ENCODE measurements at regions not wholly inside any gene's neighbourhood (a gene's known extent, or its start where the extent isn't known, plus 50 kb on each side); places are given as distances from the start of the nearest gene placed in this dataset.

DNA sequence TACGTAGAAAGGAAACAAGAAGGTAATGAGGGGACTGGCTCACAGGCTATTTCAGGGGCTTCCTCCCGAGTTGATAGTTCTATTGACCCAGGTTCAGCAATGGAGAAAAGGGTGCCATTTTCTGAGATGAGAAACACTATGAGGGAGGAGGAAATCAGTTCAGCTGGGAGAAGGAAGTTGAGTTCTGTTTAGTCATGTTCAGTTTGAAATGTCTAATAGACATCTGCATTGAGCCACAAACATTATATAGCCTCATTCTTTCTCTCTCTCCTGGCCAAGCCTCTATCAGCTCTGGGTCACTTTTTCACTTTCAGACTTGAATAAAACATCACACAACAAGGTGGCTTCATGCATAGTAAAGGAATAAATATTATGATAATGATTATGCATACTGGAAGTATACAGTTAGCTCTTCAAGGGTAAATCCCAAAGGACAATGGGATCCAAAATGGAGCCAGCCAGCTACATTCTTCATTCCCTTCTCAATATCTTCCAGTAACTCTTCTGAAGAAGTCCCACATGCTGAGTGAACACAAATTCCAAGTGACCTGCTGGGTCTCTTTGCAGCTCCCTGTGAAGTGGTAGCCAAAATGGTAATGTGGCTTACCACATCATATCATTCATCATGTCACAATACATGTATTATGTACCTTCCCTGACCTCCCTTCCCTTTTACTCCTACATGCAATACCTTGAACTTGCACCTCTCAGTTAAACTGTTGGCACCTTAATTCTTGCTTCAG lies 80.9 kb upstream of the CD44 start:
- no peak for TF ChIP-seq USF1 (IDR thresholded peaks at IDR 0.05)
- TF ChIP-seq YY1 (IDR thresholded peaks at IDR 0.05; ENCODE audit: low read depth), result no peak
- no peak for TF ChIP-seq TCF12 (IDR thresholded peaks at IDR 0.05; ENCODE audit: low read depth)
- TF ChIP-seq EP300 (IDR thresholded peaks at IDR 0.05; ENCODE audit: borderline replicate concordance), result no peak
- no peak for TF ChIP-seq CEBPB (IDR thresholded peaks at IDR 0.05)
- no peak for TF ChIP-seq REST (IDR thresholded peaks at IDR 0.05; ENCODE audit: low read depth)
- no peak for TF ChIP-seq EGR1 (IDR thresholded peaks at IDR 0.05)
- no peak for TF ChIP-seq TAF1 (IDR thresholded peaks at IDR 0.05; ENCODE audit: low read depth)
- TF ChIP-seq NFIC (IDR thresholded peaks at IDR 0.05), result no peak
- TF ChIP-seq FOXM1 (IDR thresholded peaks at IDR 0.05; ENCODE audit: borderline replicate concordance, low read depth), result no peak
- no peak for TF ChIP-seq ZBTB7A (IDR thresholded peaks at IDR 0.05; ENCODE audit: low read depth)
- no peak for TF ChIP-seq CREB1 (IDR thresholded peaks at IDR 0.05; ENCODE audit: low read depth)

DNA sequence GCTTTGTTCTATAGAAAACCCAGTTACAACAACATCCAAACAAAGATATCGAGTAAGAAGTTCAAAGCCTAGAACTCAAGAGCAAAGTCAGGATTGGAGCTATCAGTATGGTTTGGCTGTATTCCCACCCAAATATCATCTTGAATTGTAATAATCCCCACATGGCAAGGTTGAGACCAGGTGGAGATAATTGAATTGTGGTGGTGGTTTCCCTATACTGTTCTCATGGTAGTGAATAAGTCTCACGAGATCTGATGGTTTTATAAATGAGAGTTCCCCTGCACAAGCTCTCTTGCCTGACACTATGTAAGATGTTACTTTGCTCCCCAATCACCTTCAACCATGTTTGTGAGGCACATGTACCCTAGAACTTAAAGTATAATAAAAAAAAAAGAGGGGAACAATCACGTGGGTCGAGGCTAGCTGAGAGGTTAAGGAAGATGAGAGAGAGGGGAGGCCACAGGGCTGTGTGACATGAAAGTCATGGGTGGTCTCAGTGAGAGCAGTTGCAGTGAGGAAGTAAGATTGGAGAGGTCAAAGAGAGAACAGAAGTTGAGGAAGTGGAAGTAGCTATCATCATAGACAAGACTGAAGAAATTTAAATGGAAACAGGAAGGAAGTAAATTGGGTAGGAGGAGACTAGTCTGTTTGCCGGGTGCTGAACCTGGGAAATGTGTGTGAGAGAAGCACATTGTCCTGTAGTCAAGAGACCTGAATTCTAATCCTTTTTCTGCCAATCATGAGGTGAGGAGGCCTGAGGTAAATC lies 80.1 kb upstream of the CD44 start:
- TF ChIP-seq USF1 (IDR thresholded peaks at IDR 0.05) (no peak), MAX (IDR thresholded peaks at IDR 0.05) (no peak), TCF12 (IDR thresholded peaks at IDR 0.05; ENCODE audit: low read depth) (no peak), NFIC (IDR thresholded peaks at IDR 0.05) (no peak), TEAD4 (IDR thresholded peaks at IDR 0.05) (no peak), ZBTB7A (IDR thresholded peaks at IDR 0.05; ENCODE audit: low read depth) (no peak), REST (IDR thresholded peaks at IDR 0.05; ENCODE audit: low read depth) (no peak), RAD21 (IDR thresholded peaks at IDR 0.05; ENCODE audit: low read depth) (no peak), CREB1 (IDR thresholded peaks at IDR 0.05; ENCODE audit: low read depth) (no peak), EGR1 (IDR thresholded peaks at IDR 0.05) (no peak), FOXM1 (IDR thresholded peaks at IDR 0.05; ENCODE audit: borderline replicate concordance, low read depth) (no peak), YY1 (IDR thresholded peaks at IDR 0.05; ENCODE audit: low read depth) (no peak), EP300 (IDR thresholded peaks at IDR 0.05; ENCODE audit: borderline replicate concordance) (no peak), TAF1 (IDR thresholded peaks at IDR 0.05; ENCODE audit: low read depth) (no peak), CEBPB (IDR thresholded peaks at IDR 0.05) (no peak)

GRCh38 chr11:35061516-35062440 lies 77.2 kb upstream of the CD44 start:
- TF ChIP-seq CREB1 (IDR thresholded peaks at IDR 0.05; ENCODE audit: low read depth), result no peak
- TF ChIP-seq USF1 (IDR thresholded peaks at IDR 0.05), result no peak
- TF ChIP-seq MAX (IDR thresholded peaks at IDR 0.05), result no peak
- no peak for TF ChIP-seq FOXM1 (IDR thresholded peaks at IDR 0.05; ENCODE audit: borderline replicate concordance, low read depth)
- no peak for TF ChIP-seq TAF1 (IDR thresholded peaks at IDR 0.05; ENCODE audit: low read depth)
- TF ChIP-seq YY1 (IDR thresholded peaks at IDR 0.05; ENCODE audit: low read depth), result no peak
- no peak for TF ChIP-seq EGR1 (IDR thresholded peaks at IDR 0.05)
- TF ChIP-seq TCF12 (IDR thresholded peaks at IDR 0.05; ENCODE audit: low read depth), result no peak
- no peak for TF ChIP-seq CEBPB (IDR thresholded peaks at IDR 0.05)
- TF ChIP-seq ZBTB7A (IDR thresholded peaks at IDR 0.05; ENCODE audit: low read depth), result no peak
- TF ChIP-seq RAD21 (IDR thresholded peaks at IDR 0.05; ENCODE audit: low read depth), result no peak
- no peak for TF ChIP-seq EP300 (IDR thresholded peaks at IDR 0.05; ENCODE audit: borderline replicate concordance)
- no peak for TF ChIP-seq NFIC (IDR thresholded peaks at IDR 0.05)
- TF ChIP-seq TEAD4 (IDR thresholded peaks at IDR 0.05), result no peak
- no peak for TF ChIP-seq REST (IDR thresholded peaks at IDR 0.05; ENCODE audit: low read depth)

All from Ishikawa (cell line).